Keratinocyte (primary cell): ENCODE measurements at regions not wholly inside any gene's neighbourhood (a gene's known extent, or its start where the extent isn't known, plus 50 kb on each side); places are given as distances from the start of the nearest gene placed in this dataset.

Experiments used
- DNase-seq: peaks from one replicate; pipeline ENCODE4 v3.0.0-alpha.2; 2011; ENCODE audit warnings: low read depth, missing footprints, low spot score
- FAIRE-seq: peaks from 2 replicates; lab custom pipeline; 2011; peaks lifted over from hg19 to GRCh38; lab: Jason Lieb, UNC
- H2AFZ ChIP-seq: 2 replicates; pipeline ENCODE4 v1.6.0; 2012; ENCODE audit warnings: low read length, control low read depth, inconsistent platforms; ENCODE audit not compliant: control insufficient read depth
- H3K27ac ChIP-seq: 2 replicates; pipeline ENCODE4 v1.5.1; 2011; ENCODE audit warnings: low read length; ENCODE audit not compliant: control insufficient read depth, insufficient read depth
- H3K27me3 ChIP-seq: 3 replicates; pipeline ENCODE4 v1.6.0; 2011; ENCODE audit warnings: low read length; ENCODE audit not compliant: control insufficient read depth, insufficient read depth; ENCODE audit errors: extremely low read depth
- H3K36me3 ChIP-seq, 2 experiments: 2 replicates in 1 of 2; 3 replicates in 1 of 2; pipeline ENCODE4 v1.5.1; 2011; ENCODE audit warnings: low read length in 2 of 2, mild to moderate bottlenecking in 1 of 2; ENCODE audit not compliant: control insufficient read depth in 2 of 2, insufficient read depth in 2 of 2; ENCODE audit errors: extremely low read depth in 1 of 2
- H3K4me1 ChIP-seq: 3 replicates; pipeline ENCODE4 v1.5.1; 2011; ENCODE audit warnings: low read length; ENCODE audit not compliant: control insufficient read depth, insufficient read depth; ENCODE audit errors: extremely low read depth
- H3K4me2 ChIP-seq: 3 replicates; pipeline ENCODE4 v1.6.0; 2011; ENCODE audit warnings: low read depth, low read length; ENCODE audit not compliant: control insufficient read depth, insufficient read depth; ENCODE audit errors: extremely low read depth
- H3K4me3 ChIP-seq, 3 experiments: fragments of 200-600 bp in 1 of 3; sonication (generic) in 1 of 3; 2 replicates in 2 of 3; 3 replicates in 1 of 3; pipeline ENCODE4 v1.5.1; 2011 to 2016; ENCODE audit warnings: low read length in 3 of 3, mild to moderate bottlenecking in 3 of 3, control low read depth in 2 of 3, inconsistent platforms in 1 of 3, low read depth in 1 of 3, mixed read lengths in 1 of 3, mixed run types in 1 of 3, moderate library complexity in 1 of 3; ENCODE audit not compliant: control insufficient read depth in 2 of 3, insufficient read depth in 2 of 3; ENCODE audit errors: extremely low read depth in 1 of 3
- H3K79me2 ChIP-seq: 2 replicates; pipeline ENCODE4 v1.6.0; 2012; ENCODE audit warnings: low read length; ENCODE audit not compliant: control insufficient read depth, insufficient read depth
- H3K9ac ChIP-seq: 3 replicates; pipeline ENCODE4 v1.6.0; 2011; ENCODE audit warnings: low read length; ENCODE audit not compliant: control insufficient read depth, insufficient read depth; ENCODE audit errors: extremely low read depth
- H3K9me1 ChIP-seq: 3 replicates; pipeline ENCODE4 v1.6.0; 2011; ENCODE audit warnings: low read length; ENCODE audit not compliant: control insufficient read depth, insufficient read depth; ENCODE audit errors: extremely low read depth
- H3K9me3 ChIP-seq: 2 replicates; pipeline ENCODE4 v1.5.1; 2012; ENCODE audit warnings: low read depth, low read length; ENCODE audit not compliant: control insufficient read depth
- H4K20me1 ChIP-seq: 3 replicates; pipeline ENCODE4 v1.6.0; 2011; ENCODE audit warnings: low read length; ENCODE audit not compliant: control insufficient read depth, insufficient read depth; ENCODE audit errors: extremely low read depth
- EZH2 ChIP-seq: IDR thresholded peaks from one replicate; pipeline ENCODE4 v1.6.1; 2012; ENCODE audit warnings: inconsistent platforms, mild to moderate bottlenecking, low read length, moderate library complexity
- dilution Hi-C: fragments of 300-500 bp; cut with MboI; formaldehyde crosslinking; loops from one replicate; pipeline ENCODE4 v1.7.0; 2020; ENCODE audit warnings: low sequenced_read_pairs; ENCODE audit not compliant: extremely low pct_ligation_motif_present
- TF ChIP-seq, protein P1 (sequence below), 3 experiments: IDR thresholded peaks in 1 of 3; conservative IDR thresholded peaks in 1 of 3; optimal IDR thresholded peaks in 1 of 3; 2 replicates in 2 of 3; 3 replicates in 1 of 3; pipeline versions ENCODE3 to v1.5.1; 2011; ENCODE audit warnings: low read length in 3 of 3, mild to moderate bottlenecking in 3 of 3, moderate library complexity in 2 of 3, control low read depth in 1 of 3, inconsistent platforms in 1 of 3; ENCODE audit not compliant: insufficient read depth in 2 of 3; ENCODE audit errors: extremely low read depth in 1 of 3

DNA sequence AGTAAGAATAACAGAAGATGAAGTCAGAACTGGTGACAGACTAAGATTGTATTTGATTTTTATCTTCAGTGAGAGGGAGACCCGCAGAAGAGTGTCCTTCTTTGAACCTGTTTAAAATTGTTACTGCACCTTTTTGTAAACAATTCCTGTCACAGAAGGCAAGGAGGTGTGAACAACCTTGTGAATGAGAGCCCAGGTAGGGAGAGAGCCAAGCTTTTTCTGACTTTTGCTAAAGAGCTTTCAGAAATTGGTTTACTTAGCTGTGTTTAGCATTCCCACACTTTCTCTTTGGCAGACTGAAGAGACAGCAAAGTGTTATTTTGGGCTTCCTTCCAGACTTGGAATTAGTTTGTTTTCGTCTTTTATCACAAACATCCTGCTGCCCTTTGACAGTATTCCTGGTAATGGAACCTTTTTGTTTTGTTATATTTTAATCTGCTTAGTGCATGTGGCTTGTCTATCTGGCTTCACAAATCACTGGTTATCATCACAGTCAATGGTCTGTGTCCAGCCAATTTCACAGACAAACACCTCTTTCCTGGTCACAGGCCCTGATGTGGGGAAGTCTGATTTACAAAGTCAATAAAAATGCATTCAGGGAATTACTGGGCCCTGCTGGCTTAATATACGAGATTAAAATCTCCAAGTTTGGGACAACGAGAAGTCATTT lies 85.7 kb upstream of the HS3ST2 start:
- Histone ChIP-seq H3K27ac (no peak overlapping the region), H3K4me3 (no peak overlapping the region), H3K4me2 (no peak overlapping the region), H3K9me1 (no peaks in the 10 kb centered on the region), H2AFZ (no peak overlapping the region), H3K79me2 (no peaks in the 10 kb centered on the region), H3K9ac (no peak overlapping the region), H3K9me3 (no peaks in the 10 kb centered on the region), H3K27me3 (peaks cover 3% of the 10 kb centered on the region), H3K4me1 (no peaks in the 10 kb centered on the region), H4K20me1 (no peaks in the 10 kb centered on the region), H3K36me3 (no peaks in the 10 kb centered on the region)
- FAIRE-seq: no peak
- no peak for TF ChIP-seq EZH2
- TF ChIP-seq, protein P1, sequence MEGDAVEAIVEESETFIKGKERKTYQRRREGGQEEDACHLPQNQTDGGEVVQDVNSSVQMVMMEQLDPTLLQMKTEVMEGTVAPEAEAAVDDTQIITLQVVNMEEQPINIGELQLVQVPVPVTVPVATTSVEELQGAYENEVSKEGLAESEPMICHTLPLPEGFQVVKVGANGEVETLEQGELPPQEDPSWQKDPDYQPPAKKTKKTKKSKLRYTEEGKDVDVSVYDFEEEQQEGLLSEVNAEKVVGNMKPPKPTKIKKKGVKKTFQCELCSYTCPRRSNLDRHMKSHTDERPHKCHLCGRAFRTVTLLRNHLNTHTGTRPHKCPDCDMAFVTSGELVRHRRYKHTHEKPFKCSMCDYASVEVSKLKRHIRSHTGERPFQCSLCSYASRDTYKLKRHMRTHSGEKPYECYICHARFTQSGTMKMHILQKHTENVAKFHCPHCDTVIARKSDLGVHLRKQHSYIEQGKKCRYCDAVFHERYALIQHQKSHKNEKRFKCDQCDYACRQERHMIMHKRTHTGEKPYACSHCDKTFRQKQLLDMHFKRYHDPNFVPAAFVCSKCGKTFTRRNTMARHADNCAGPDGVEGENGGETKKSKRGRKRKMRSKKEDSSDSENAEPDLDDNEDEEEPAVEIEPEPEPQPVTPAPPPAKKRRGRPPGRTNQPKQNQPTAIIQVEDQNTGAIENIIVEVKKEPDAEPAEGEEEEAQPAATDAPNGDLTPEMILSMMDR (optimal IDR thresholded peaks at IDR 0.05 in 1 of 3, IDR thresholded peaks at IDR 0.05 in 1 of 3, conservative IDR thresholded peaks at IDR 0.05 in 1 of 3; ENCODE audit: extremely low read depth in 1 of 3, insufficient read depth in 2 of 3, low read length in 3 of 3): no peak
- dilution Hi-C loops: no loop called here
- DNase-seq: no peak

DNA sequence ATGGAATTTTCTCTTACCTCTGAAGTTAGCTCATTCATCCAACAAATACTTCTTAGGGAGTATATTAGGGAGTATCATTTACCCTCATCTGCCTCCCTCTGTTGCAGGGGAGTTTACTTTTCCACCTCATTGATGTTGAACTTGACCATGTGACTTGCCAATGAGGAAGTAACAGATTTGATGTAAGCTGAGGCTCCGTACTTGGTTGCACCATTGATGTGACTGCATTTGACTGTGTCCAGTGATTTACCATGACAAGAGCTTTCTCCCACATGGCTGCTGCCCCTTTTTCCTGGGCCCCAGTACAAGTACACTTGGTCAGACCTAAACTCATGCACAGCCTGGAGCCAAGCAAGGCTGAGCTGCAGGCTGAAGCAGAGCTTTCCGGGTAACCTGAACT lies 81.6 kb upstream of the HS3ST2 start:
- Histone ChIP-seq H2AFZ (no peak overlapping the region), H3K4me2 (no peak overlapping the region), H3K9ac (no peak overlapping the region), H3K36me3 (no peaks in the 10 kb centered on the region), H3K4me3 (no peak overlapping the region), H4K20me1 (no peaks in the 10 kb centered on the region), H3K9me3 (no peaks in the 10 kb centered on the region), H3K9me1 (no peaks in the 10 kb centered on the region), H3K27me3 (peaks cover 5% of the 10 kb centered on the region), H3K4me1 (no peaks in the 10 kb centered on the region), H3K27ac (no peak overlapping the region), H3K79me2 (no peaks in the 10 kb centered on the region)
- DNase-seq (no peak), FAIRE-seq (no peak)
- dilution Hi-C loops: no loop called here
- no peak for TF ChIP-seq EZH2
- TF ChIP-seq, protein P1 (optimal IDR thresholded peaks at IDR 0.05 in 1 of 3, IDR thresholded peaks at IDR 0.05 in 1 of 3, conservative IDR thresholded peaks at IDR 0.05 in 1 of 3; ENCODE audit: extremely low read depth in 1 of 3, insufficient read depth in 2 of 3, low read length in 3 of 3): no peak
